ENCODE measurements at regions not wholly inside any gene's neighbourhood (a gene's known extent, or its start where the extent isn't known, plus 50 kb on each side); places are given as distances from the start of the nearest gene placed in this dataset.

GRCh38 chrX:137848266-137848905 is 282.5 kb downstream of the ZIC3 start:
- Histone ChIP-seq H3K4me2 (ENCODE audit: insufficient read depth in 1 of 2, low read depth in 2 of 2, low read length in 2 of 2) (peak overlapping the region in 1 of 2 experiments; percentile 34; a peak in 1 of 4 replicates), H2AK5ac (ENCODE audit: low read depth, low read length) (no peak overlapping the region), H2BK120ac (replicated peaks; ENCODE audit: low read depth, low read length) (peak overlapping the region; percentile 33), H3K9ac (replicated peaks in 1 of 4; ENCODE audit: extremely low read depth in 1 of 4, low read depth in 3 of 4, low read length in 3 of 4) (no peak overlapping the region), H3K27me3 (replicated peaks in 1 of 4; ENCODE audit: control insufficient read depth in 3 of 4, extremely low read depth in 1 of 4, insufficient read depth in 3 of 4, low read length in 3 of 4) (no peaks in the 10 kb centered on the region), H3K14ac (ENCODE audit: insufficient read length) (no peak overlapping the region), H3K4ac (replicated peaks; ENCODE audit: insufficient read length, low read depth, low read length) (no peak overlapping the region), H4K8ac (ENCODE audit: extremely low read depth, insufficient read depth, low read length) (no peak overlapping the region), H2BK20ac (ENCODE audit: low read length) (0 out of 2 replicates have a peak overlapping the region, but pooled peaks have one; percentile 32), H3K23me2 (ENCODE audit: low read depth, low read length) (no peaks in the 10 kb centered on the region), H4K91ac (replicated peaks; ENCODE audit: insufficient read length, low read length) (peak overlapping the region; percentile 65), H2AFZ (ENCODE audit: low read length) (0 out of 2 replicates have a peak overlapping the region, but pooled peaks have one; percentile 13), H2BK5ac (ENCODE audit: low read depth, low read length) (peak overlapping the region; percentile 52; the same call in 1 of the 2 replicates), H3K79me2 (ENCODE audit: control insufficient read depth in 1 of 2, insufficient read depth in 2 of 2, low read length in 2 of 2) (no peaks in the 10 kb centered on the region), H3K36me3 (ENCODE audit: control insufficient read depth in 2 of 4, insufficient read depth in 4 of 4, low read length in 3 of 4) (no peaks in the 10 kb centered on the region), H3K4me1 (replicated peaks in 1 of 4; ENCODE audit: control insufficient read depth in 3 of 4, insufficient read depth in 4 of 4, low read length in 3 of 4) (peaks cover 0 to 10% (median 2%) of the 10 kb centered on the region in 4 experiments; a peak in 2 of 7 replicates), H3K56ac (replicated peaks; ENCODE audit: insufficient read length, low read depth, low read length) (no peak overlapping the region), H3K4me3 (ENCODE audit: extremely low read depth in 1 of 4, insufficient read depth in 2 of 4, low read depth in 3 of 4, low read length in 4 of 4) (no peak overlapping the region), H3K9me3 (ENCODE audit: insufficient read depth in 2 of 2, low read depth in 1 of 2, low read length in 1 of 2) (no peaks in the 10 kb centered on the region), H2BK12ac (ENCODE audit: low read depth, low read length) (no peak overlapping the region), H3K23ac (ENCODE audit: insufficient read length) (no peak overlapping the region), H4K5ac (ENCODE audit: insufficient read length, low read depth, low read length) (no peak overlapping the region), H3K27ac (ENCODE audit: low read depth, low read length) (no peak overlapping the region), H3K79me1 (ENCODE audit: low read depth, low read length) (no peaks in the 10 kb centered on the region), H4K20me1 (replicated peaks in 1 of 2; ENCODE audit: control insufficient read depth in 1 of 2, insufficient read depth in 2 of 2, low read length in 2 of 2) (no peaks in the 10 kb centered on the region), H2BK15ac (ENCODE audit: low read length) (no peak overlapping the region), H3K18ac (ENCODE audit: extremely low read depth, low read length) (no peak overlapping the region; the same call in 1 of the 2 replicates)
- TF ChIP-seq E2F6 (IDR thresholded peaks at IDR 0.05) (peak; percentile 44; the same call in 1 of the 2 replicates), NRF1 (IDR thresholded peaks at IDR 0.05; ENCODE audit: low read depth, low read length) (no peak), MAX (IDR thresholded peaks at IDR 0.05) (peak; percentile 55; the same call in 1 of the 2 replicates)
- ChIA-PET CTCF (ENCODE audit: partially characterized antibody) (no interaction called here), POLR2A (ENCODE audit: partially characterized antibody) (no interaction called here)
- 29% methylated on average over 7 of the region's 11 CpGs; no CpG with 5 or more reads in 1 of the 2 experiments for WGBS, 2 experiments (ENCODE audit: extremely low coverage in 1 of 2, insufficient coverage in 1 of 2, insufficient read length in 1 of 2, insufficient replicate concordance in 2 of 2, low coverage in 1 of 2, low lambda C conversion rate in 2 of 2, missing lambda C conversion rate in 1 of 2)
- FAIRE-seq = peak; percentile 7
- peak in 1 of 2 experiments; percentile 19 for DNase-seq (ENCODE audit: low read depth in 1 of 2, low spot score in 2 of 2)
